ENCODE measurements at regions not wholly inside any gene's neighbourhood (a gene's known extent, or its start where the extent isn't known, plus 50 kb on each side); places are given as distances from the start of the nearest gene placed in this dataset.

GRCh38 chr3:177385831-177386301, 188.6 kb upstream of the TBL1XR1 start:
- TF ChIP-seq, protein P1, sequence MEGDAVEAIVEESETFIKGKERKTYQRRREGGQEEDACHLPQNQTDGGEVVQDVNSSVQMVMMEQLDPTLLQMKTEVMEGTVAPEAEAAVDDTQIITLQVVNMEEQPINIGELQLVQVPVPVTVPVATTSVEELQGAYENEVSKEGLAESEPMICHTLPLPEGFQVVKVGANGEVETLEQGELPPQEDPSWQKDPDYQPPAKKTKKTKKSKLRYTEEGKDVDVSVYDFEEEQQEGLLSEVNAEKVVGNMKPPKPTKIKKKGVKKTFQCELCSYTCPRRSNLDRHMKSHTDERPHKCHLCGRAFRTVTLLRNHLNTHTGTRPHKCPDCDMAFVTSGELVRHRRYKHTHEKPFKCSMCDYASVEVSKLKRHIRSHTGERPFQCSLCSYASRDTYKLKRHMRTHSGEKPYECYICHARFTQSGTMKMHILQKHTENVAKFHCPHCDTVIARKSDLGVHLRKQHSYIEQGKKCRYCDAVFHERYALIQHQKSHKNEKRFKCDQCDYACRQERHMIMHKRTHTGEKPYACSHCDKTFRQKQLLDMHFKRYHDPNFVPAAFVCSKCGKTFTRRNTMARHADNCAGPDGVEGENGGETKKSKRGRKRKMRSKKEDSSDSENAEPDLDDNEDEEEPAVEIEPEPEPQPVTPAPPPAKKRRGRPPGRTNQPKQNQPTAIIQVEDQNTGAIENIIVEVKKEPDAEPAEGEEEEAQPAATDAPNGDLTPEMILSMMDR (IDR thresholded peaks at IDR 0.05) = no peak
- TF ChIP-seq POLR2AphosphoS5 (IDR thresholded peaks at IDR 0.05) = no peak

Data from breast epithelium (tissue), 3 donors.